A549 (cell line): ENCODE measurements at regions not wholly inside any gene's neighbourhood (a gene's known extent, or its start where the extent isn't known, plus 50 kb on each side); places are given as distances from the start of the nearest gene placed in this dataset.

Experiments used
- CEBPB ChIP-seq, 2 experiments: fragments of >200 bp in 1 of 2; sonication (Bioruptor Twin) in 1 of 2; formaldehyde crosslinking in 1 of 2; IDR thresholded peaks; 2 replicates each; pipeline ENCODE4 v1.6.1; 2012 to 2016
- TF ChIP-seq, protein P1 (sequence below): fragments of 150-350 bp; IDR thresholded peaks from 2 replicates; pipeline ENCODE4 v1.6.1; 2014; ENCODE audit warnings: low read depth, mild to moderate bottlenecking, low read length

GRCh38 chr17:73847952-73848351 is 203.7 kb upstream of the SDK2 start:
- no peak for TF ChIP-seq CEBPB (IDR thresholded peaks at IDR 0.05)
- TF ChIP-seq, protein P1, sequence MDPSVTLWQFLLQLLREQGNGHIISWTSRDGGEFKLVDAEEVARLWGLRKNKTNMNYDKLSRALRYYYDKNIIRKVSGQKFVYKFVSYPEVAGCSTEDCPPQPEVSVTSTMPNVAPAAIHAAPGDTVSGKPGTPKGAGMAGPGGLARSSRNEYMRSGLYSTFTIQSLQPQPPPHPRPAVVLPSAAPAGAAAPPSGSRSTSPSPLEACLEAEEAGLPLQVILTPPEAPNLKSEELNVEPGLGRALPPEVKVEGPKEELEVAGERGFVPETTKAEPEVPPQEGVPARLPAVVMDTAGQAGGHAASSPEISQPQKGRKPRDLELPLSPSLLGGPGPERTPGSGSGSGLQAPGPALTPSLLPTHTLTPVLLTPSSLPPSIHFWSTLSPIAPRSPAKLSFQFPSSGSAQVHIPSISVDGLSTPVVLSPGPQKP: no peak
